Astrocyte (in vitro differentiated cells and primary cell): ENCODE measurements at regions not wholly inside any gene's neighbourhood (a gene's known extent, or its start where the extent isn't known, plus 50 kb on each side); places are given as distances from the start of the nearest gene placed in this dataset.

Experiments used
- CTCF ChIP-seq: IDR thresholded peaks from 2 replicates; pipeline ENCODE4 v1.5.1; 2011; ENCODE audit warnings: low read depth, mild to moderate bottlenecking, inconsistent platforms, low read length, moderate library complexity; ENCODE audit not compliant: insufficient read depth
- EZH2 ChIP-seq: IDR thresholded peaks from 2 replicates; pipeline ENCODE4 v1.6.1; 2012; ENCODE audit warnings: mild to moderate bottlenecking, low read length, inconsistent platforms; ENCODE audit not compliant: insufficient read depth

DNA sequence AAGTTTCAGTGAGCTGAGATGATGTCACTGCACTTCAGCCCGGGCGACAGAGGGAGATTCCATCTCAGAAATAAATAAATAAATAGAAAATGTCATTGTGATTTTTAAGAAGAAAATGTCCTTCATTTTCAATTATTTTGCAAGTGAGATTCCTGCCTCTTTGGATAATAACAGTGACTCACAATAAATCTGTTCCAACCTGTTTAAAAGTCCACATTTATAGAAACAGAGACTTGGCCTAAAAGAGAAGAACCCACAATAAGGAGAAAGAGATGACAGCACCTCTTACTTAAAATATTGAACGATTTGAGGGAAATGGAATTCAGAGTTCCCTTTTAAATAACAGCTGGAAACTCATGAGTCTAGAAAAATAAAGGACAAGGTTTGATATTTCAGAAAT lies 373.4 kb upstream of the NOX3 start:
- TF ChIP-seq CTCF (no peak), EZH2 (no peak)
